ENCODE measurements at regions not wholly inside any gene's neighbourhood (a gene's known extent, or its start where the extent isn't known, plus 50 kb on each side); places are given as distances from the start of the nearest gene placed in this dataset.
"Not testable (repeated sequence)": the region's sequence is repeated elsewhere in the genome, so short reads cannot be mapped to it uniquely, and the experiment has no call there.

DNA sequence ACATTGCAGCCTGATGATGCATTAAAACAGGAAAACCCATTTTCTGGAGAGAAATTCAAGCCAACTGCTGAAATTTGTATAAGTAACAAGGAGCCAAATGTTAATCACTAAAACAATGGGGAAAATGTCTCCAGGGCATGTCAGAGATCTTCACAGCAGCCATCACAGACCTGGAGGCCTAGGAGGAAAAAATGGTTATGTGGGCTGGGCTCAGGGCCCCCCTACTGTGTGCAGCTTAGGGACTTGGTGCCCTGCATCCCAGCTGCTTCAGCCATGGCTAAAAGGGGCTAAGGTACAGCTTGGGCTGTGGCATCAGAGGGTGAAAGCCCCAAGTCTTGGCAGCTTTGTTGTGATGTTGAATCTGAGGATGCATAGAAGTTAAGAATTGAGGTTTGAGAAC is 479.8 kb downstream of the BCKDHB start:
- Histone ChIP-seq H3K36me3 (no peaks in the 10 kb centered on the region), H3K4me3 (no peak overlapping the region), H3K9me3 (no peaks in the 10 kb centered on the region), H3K4me1 (no peaks in the 10 kb centered on the region), H3K27me3 (no peaks in the 10 kb centered on the region), H3K27ac (no peak overlapping the region)
- DNase-seq (no peak), ATAC-seq (no peak)
- in situ Hi-C loops (cut with MboI; ENCODE audit: low sequenced_read_pairs in 4 of 4) = no loop called here
- TF ChIP-seq POLR2A (IDR thresholded peaks at IDR 0.05) (no peak), CTCF (IDR thresholded peaks at IDR 0.05 in 4 of 5, conservative IDR thresholded peaks at IDR 0.05 in 1 of 5) (no peak)
- intact Hi-C loops (cut with DNase I; ENCODE audit: low total_unique reads) = no loop called here

GRCh38 chr6:80579391-80580023 is 473.0 kb downstream of the BCKDHB start:
- H3K27me3 ChIP-seq = no peaks in the 10 kb centered on the region
- H3K4me1 ChIP-seq = no peaks in the 10 kb centered on the region
- no peaks in the 10 kb centered on the region for H3K36me3 ChIP-seq
- no peak for DNase-seq
- no peaks in the 10 kb centered on the region for H3K9me3 ChIP-seq
- no peak overlapping the region for H3K4me3 ChIP-seq
- TF ChIP-seq POLR2A (IDR thresholded peaks at IDR 0.05) (no peak), CTCF (IDR thresholded peaks at IDR 0.05 in 4 of 5, conservative IDR thresholded peaks at IDR 0.05 in 1 of 5) (no peak)
- in situ Hi-C loops (cut with MboI; ENCODE audit: low sequenced_read_pairs in 4 of 4) (no loop called here), intact Hi-C loops (cut with DNase I; ENCODE audit: low total_unique reads) (no loop called here)
- H3K27ac ChIP-seq = no peak overlapping the region
- no peak for ATAC-seq

- H3K4me3 ChIP-seq; H3K27ac ChIP-seq; H3K27me3 ChIP-seq; in situ Hi-C loops (cut with MboI; ENCODE audit: low sequenced_read_pairs in 4 of 4); H3K36me3 ChIP-seq; H3K9me3 ChIP-seq; ATAC-seq; H3K4me1 ChIP-seq; intact Hi-C loops (cut with DNase I; ENCODE audit: low total_unique reads); DNase-seq: not testable (repeated sequence)
These were observed 466.8 kb downstream of the BCKDHB start for GRCh38 chr6:80573320-80573719.

DNA sequence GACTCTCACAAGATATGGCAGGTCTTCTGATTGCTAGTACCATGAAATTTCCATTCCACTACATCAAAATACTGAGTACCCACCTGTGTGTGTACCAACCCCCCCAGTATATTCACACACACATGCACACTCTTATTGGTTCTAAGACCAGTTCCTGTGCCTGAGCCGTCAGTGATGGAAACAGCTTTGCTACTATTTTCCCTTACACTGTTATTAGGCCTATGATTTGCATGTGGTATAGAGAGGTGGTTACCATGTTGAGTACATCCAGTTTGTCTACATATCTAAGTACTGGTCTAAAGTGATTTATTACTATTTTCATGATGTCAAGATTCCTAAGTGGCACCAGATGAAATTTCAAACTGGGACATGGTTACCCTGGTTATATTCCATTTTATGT is 459.9 kb downstream of the BCKDHB start:
- Histone ChIP-seq H3K4me1 (no peaks in the 10 kb centered on the region), H3K9me3 (no peaks in the 10 kb centered on the region), H3K4me3 (no peak overlapping the region), H3K27me3 (no peaks in the 10 kb centered on the region), H3K27ac (no peak overlapping the region), H3K36me3 (no peaks in the 10 kb centered on the region)
- ATAC-seq (no peak), DNase-seq (no peak)
- TF ChIP-seq POLR2A (IDR thresholded peaks at IDR 0.05) (no peak), CTCF (IDR thresholded peaks at IDR 0.05 in 4 of 5, conservative IDR thresholded peaks at IDR 0.05 in 1 of 5) (no peak)
- intact Hi-C loops (cut with DNase I; ENCODE audit: low total_unique reads) (no loop called here), in situ Hi-C loops (cut with MboI; ENCODE audit: low sequenced_read_pairs in 4 of 4) (no loop called here)

DNA sequence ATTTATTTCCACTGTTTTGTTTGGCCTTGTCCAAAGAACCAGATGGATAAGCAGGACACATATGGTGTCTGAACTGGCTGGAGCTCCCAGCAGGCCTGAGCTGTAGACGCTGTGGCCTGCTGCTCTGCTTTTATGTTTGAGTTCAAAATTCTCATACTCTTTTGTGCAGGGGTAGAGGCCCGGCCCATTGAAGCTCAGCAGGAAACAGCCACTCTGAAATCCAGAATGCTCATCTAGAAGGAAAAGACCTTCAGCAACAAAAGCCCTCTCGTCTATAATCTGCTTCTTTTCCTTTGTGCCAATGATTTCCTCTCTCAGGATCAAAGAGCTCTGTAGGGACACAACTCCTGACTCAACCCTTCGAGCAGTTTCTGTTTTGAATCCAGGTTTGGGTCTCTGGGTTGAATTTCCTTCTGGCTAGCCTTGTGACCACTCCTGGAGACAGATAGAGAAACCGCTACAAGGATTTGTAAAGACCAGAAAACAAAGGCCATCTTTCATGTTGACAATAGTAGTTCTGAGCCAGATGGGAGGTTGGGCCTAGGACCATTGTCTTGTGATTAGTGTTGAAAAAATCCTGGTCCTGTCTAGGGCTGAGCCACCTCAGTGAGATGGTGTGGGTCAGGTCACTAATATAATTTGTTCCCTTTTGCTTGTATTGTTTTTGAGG is 446.7 kb downstream of the BCKDHB start:
- TF ChIP-seq CTCF (IDR thresholded peaks at IDR 0.05 in 4 of 5, conservative IDR thresholded peaks at IDR 0.05 in 1 of 5) = no peak
- TF ChIP-seq POLR2A (IDR thresholded peaks at IDR 0.05) = no peak
- no peak overlapping the region for H3K4me3 ChIP-seq
- ATAC-seq = no peak
- no peak overlapping the region for H3K27ac ChIP-seq
- H3K36me3 ChIP-seq = no peaks in the 10 kb centered on the region
- H3K27me3 ChIP-seq = no peaks in the 10 kb centered on the region
- H3K9me3 ChIP-seq = no peaks in the 10 kb centered on the region
- H3K4me1 ChIP-seq = no peaks in the 10 kb centered on the region
- intact Hi-C loops (cut with DNase I; ENCODE audit: low total_unique reads) (no loop called here), in situ Hi-C loops (cut with MboI; ENCODE audit: low sequenced_read_pairs in 4 of 4) (no loop called here)
- DNase-seq = no peak

Measured in gastrocnemius medialis (tissue), 4 donors.